ENCODE measurements at regions not wholly inside any gene's neighbourhood (a gene's known extent, or its start where the extent isn't known, plus 50 kb on each side); places are given as distances from the start of the nearest gene placed in this dataset.

DNA sequence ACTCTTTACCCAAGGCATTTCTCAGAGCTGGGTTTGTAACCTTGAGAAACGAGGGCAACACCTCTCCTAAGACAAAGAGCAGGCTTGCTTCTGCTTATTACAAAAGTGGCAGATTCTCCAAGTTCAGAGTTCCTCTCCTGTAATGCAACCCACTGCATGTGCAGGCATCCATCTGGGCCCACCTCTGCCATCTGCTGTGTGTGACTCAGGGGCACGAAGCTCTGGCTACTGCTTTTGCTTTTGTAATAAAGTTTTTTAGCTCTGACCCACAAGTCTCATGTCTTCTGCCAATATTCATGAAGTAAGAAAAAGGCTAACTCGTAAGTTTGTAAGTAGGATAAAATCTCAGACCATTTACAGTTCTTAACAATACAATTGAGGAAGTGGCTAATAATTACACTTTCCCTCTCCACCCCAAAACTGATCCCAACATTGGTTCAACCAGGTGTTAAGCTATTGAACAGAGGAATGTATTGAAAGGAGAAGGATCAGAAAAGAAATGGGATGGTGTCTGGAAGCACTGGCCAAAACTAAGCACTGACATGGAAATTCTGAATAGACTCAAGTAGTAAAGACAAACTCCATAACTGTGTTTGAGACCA is 51.7 kb upstream of the SMLR1 start:
- peaks cover 0 to 6% (median 0%) of the 10 kb centered on the region in 4 donors for H3K4me1 ChIP-seq
- H3K27ac ChIP-seq: no peak overlapping the region
- TF ChIP-seq, protein P1, sequence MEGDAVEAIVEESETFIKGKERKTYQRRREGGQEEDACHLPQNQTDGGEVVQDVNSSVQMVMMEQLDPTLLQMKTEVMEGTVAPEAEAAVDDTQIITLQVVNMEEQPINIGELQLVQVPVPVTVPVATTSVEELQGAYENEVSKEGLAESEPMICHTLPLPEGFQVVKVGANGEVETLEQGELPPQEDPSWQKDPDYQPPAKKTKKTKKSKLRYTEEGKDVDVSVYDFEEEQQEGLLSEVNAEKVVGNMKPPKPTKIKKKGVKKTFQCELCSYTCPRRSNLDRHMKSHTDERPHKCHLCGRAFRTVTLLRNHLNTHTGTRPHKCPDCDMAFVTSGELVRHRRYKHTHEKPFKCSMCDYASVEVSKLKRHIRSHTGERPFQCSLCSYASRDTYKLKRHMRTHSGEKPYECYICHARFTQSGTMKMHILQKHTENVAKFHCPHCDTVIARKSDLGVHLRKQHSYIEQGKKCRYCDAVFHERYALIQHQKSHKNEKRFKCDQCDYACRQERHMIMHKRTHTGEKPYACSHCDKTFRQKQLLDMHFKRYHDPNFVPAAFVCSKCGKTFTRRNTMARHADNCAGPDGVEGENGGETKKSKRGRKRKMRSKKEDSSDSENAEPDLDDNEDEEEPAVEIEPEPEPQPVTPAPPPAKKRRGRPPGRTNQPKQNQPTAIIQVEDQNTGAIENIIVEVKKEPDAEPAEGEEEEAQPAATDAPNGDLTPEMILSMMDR (IDR thresholded peaks at IDR 0.05): no peak
- no peak for TF ChIP-seq POLR2A (IDR thresholded peaks at IDR 0.05)
- no peak for DNase-seq
- H3K4me3 ChIP-seq: no peak overlapping the region
- H3K36me3 ChIP-seq: no peaks in the 10 kb centered on the region
- no peaks in the 10 kb centered on the region for H3K9me3 ChIP-seq
- H3K27me3 ChIP-seq: no peaks in the 10 kb centered on the region

DNA sequence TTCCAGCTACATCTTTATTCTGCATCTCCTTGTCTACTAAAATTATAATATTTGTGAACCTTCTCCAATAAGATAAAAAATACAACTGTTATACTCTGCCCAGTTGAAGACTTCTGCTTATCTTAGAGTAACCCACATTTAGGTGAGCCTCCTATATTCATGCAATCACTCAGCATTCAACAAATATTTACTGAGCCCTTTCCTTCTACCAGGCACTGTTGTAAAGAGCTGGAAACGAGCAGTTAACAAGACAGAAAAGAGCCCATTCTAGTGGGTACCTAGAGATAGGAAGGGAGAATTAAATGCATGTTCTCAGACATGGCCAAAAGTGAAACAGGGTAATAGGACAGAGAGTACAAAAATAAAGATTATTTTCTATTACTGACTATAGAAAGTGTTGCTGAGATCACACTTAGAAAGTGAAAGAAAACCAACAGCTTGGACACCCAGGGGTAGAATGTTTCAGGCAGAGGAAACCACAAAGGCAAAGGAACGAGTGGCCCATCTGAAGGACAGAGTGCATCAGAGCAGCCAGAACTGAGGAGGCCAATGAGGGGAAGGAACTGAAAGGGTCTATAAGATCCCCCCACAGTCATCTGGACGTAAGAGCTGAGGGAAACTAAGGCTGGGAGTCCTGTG is 50.8 kb upstream of the SMLR1 start:
- no peak for DNase-seq

More for the DNA sequence above, 50.8 kb upstream of the SMLR1 start:
- H3K9me3 ChIP-seq: no peaks in the 10 kb centered on the region
- no peak overlapping the region for H3K4me3 ChIP-seq
- peaks cover 0 to 6% (median 0%) of the 10 kb centered on the region in 4 donors for H3K4me1 ChIP-seq
- TF ChIP-seq, protein P1 (IDR thresholded peaks at IDR 0.05): no peak
- no peak for TF ChIP-seq POLR2A (IDR thresholded peaks at IDR 0.05)
- no peak overlapping the region for H3K27ac ChIP-seq
- H3K36me3 ChIP-seq: no peaks in the 10 kb centered on the region
- no peaks in the 10 kb centered on the region for H3K27me3 ChIP-seq

Small RNA genes in the stretch of these regions (small RNA-seq; reads per million reads assigned to genes)
- gene RF00019: 0 reads per million in 2 donors
